ENCODE measurements at regions not wholly inside any gene's neighbourhood (a gene's known extent, or its start where the extent isn't known, plus 50 kb on each side); places are given as distances from the start of the nearest gene placed in this dataset.

- Histone ChIP-seq H4K20me1 (ENCODE audit: control insufficient read depth, insufficient read depth, low read depth, low read length) (no peaks in the 10 kb centered on the region), H3K36me3 (ENCODE audit: control insufficient read depth, low read length) (no peaks in the 10 kb centered on the region), H3K79me2 (ENCODE audit: control insufficient read depth, low read length) (no peaks in the 10 kb centered on the region), H3K9me2 (replicated peaks; ENCODE audit: control insufficient read depth, low read length) (no peaks in the 10 kb centered on the region), H3K4me2 (ENCODE audit: low read length) (no peak overlapping the region), H3K4me3 (ENCODE audit: low read length) (no peak overlapping the region), H3F3A (ENCODE audit: control insufficient read depth, insufficient read depth) (no peaks in the 10 kb centered on the region), H3K27me3 (ENCODE audit: control insufficient read depth, low read length) (no peaks in the 10 kb centered on the region), H3K4me1 (ENCODE audit: control insufficient read depth, low read length) (no peaks in the 10 kb centered on the region), H3K27ac (ENCODE audit: low read depth, low read length) (no peak overlapping the region), H3K9me3 (ENCODE audit: control insufficient read depth, insufficient read depth, low read length) (no peaks in the 10 kb centered on the region)
- no peak for TF ChIP-seq CTCF (IDR thresholded peaks at IDR 0.05; ENCODE audit: low read depth, low read length, poor library complexity, severe bottlenecking)
- TF ChIP-seq EZH2phosphoT487 (IDR thresholded peaks at IDR 0.05; ENCODE audit: borderline replicate concordance, low read length): no peak
Measured at GRCh38 chr9:28004900-28005299, 431.6 kb upstream of the C9orf72 start.

GRCh38 chr9:28005779-28006178, 432.5 kb upstream of the C9orf72 start:
- H3K4me2 ChIP-seq (ENCODE audit: low read length): no peak overlapping the region
- H3K27me3 ChIP-seq (ENCODE audit: control insufficient read depth, low read length): no peaks in the 10 kb centered on the region

GRCh38 chr9:28007097-28007817, 434.0 kb upstream of the C9orf72 start:
- Histone ChIP-seq H3K4me2 (ENCODE audit: low read length) (no peak overlapping the region), H3K36me3 (ENCODE audit: control insufficient read depth, low read length) (no peaks in the 10 kb centered on the region), H3F3A (ENCODE audit: control insufficient read depth, insufficient read depth) (no peaks in the 10 kb centered on the region), H3K79me2 (ENCODE audit: control insufficient read depth, low read length) (no peaks in the 10 kb centered on the region), H3K27ac (ENCODE audit: low read depth, low read length) (no peak overlapping the region), H4K20me1 (ENCODE audit: control insufficient read depth, insufficient read depth, low read depth, low read length) (no peaks in the 10 kb centered on the region), H3K4me1 (ENCODE audit: control insufficient read depth, low read length) (no peaks in the 10 kb centered on the region), H3K9me3 (ENCODE audit: control insufficient read depth, insufficient read depth, low read length) (no peaks in the 10 kb centered on the region), H3K27me3 (ENCODE audit: control insufficient read depth, low read length) (no peaks in the 10 kb centered on the region), H3K9me2 (replicated peaks; ENCODE audit: control insufficient read depth, low read length) (no peaks in the 10 kb centered on the region), H3K4me3 (ENCODE audit: low read length) (no peak overlapping the region)
- TF ChIP-seq EZH2phosphoT487 (IDR thresholded peaks at IDR 0.05; ENCODE audit: borderline replicate concordance, low read length): no peak
- no peak for TF ChIP-seq CTCF (IDR thresholded peaks at IDR 0.05; ENCODE audit: low read depth, low read length, poor library complexity, severe bottlenecking)

More at GRCh38 chr9:28005779-28006178, 432.5 kb upstream of the C9orf72 start:
- no peaks in the 10 kb centered on the region for H3K4me1 ChIP-seq (ENCODE audit: control insufficient read depth, low read length)
- H3K27ac ChIP-seq (ENCODE audit: low read depth, low read length): no peak overlapping the region
- TF ChIP-seq EZH2phosphoT487 (IDR thresholded peaks at IDR 0.05; ENCODE audit: borderline replicate concordance, low read length): no peak
- no peak for TF ChIP-seq CTCF (IDR thresholded peaks at IDR 0.05; ENCODE audit: low read depth, low read length, poor library complexity, severe bottlenecking)
- H3K4me3 ChIP-seq (ENCODE audit: low read length): no peak overlapping the region
- no peaks in the 10 kb centered on the region for H3K9me3 ChIP-seq (ENCODE audit: control insufficient read depth, insufficient read depth, low read length)
- H3K9me2 ChIP-seq (replicated peaks; ENCODE audit: control insufficient read depth, low read length): no peaks in the 10 kb centered on the region
- H3K36me3 ChIP-seq (ENCODE audit: control insufficient read depth, low read length): no peaks in the 10 kb centered on the region
- no peaks in the 10 kb centered on the region for H4K20me1 ChIP-seq (ENCODE audit: control insufficient read depth, insufficient read depth, low read depth, low read length)
- H3K79me2 ChIP-seq (ENCODE audit: control insufficient read depth, low read length): no peaks in the 10 kb centered on the region
- H3F3A ChIP-seq (ENCODE audit: control insufficient read depth, insufficient read depth): no peaks in the 10 kb centered on the region

Measured in DOHH2 (cell line).